WTC11 (cell line): ENCODE measurements at regions not wholly inside any gene's neighbourhood (a gene's known extent, or its start where the extent isn't known, plus 50 kb on each side); places are given as distances from the start of the nearest gene placed in this dataset.

Experiments
- ATAC-seq: fragments of 200-7000 bp; cut with Tn5 transposase; 2 replicates; pipeline ENCODE4 v1.10.0; 2021; ENCODE audit warnings: mild to moderate bottlenecking, moderate library complexity
- CTCF ChIA-PET: fragments of 300-600 bp; sonication (Branson Sonifier 250); formaldehyde crosslinking; loops from one replicate; lab custom pipeline; 2021; ENCODE audit warnings: antibody characterized with exemption; lab: Charles Lee
- POLR2A ChIA-PET: fragments of 350-600 bp; sonication (Branson Sonifier 250); formaldehyde crosslinking; loops from one replicate; lab custom pipeline; 2021; ENCODE audit warnings: antibody characterized with exemption; lab: Charles Lee
- DNase-seq: peaks from one replicate; pipeline ENCODE4 v3.0.0; 2021; ENCODE audit warnings: low spot score
- H3K27ac Mint-ChIP-seq: 2 replicates; pipeline ENCODE4 v1.8.0; 2021; ENCODE audit warnings: mixed read lengths
- H3K27me3 Mint-ChIP-seq: 2 replicates; pipeline ENCODE4 v1.8.0; 2021; ENCODE audit warnings: low read depth, mild to moderate bottlenecking, moderate library complexity, mixed read lengths
- H3K36me3 Mint-ChIP-seq: 2 replicates; pipeline ENCODE4 v1.8.0; 2021; ENCODE audit warnings: mixed read lengths
- H3K4me1 Mint-ChIP-seq: 2 replicates; pipeline ENCODE4 v1.8.0; 2022; ENCODE audit warnings: mixed read lengths
- H3K4me3 Mint-ChIP-seq: 2 replicates; pipeline ENCODE4 v1.8.0; 2021; ENCODE audit warnings: mild to moderate bottlenecking, moderate library complexity, mixed read lengths
- H3K9me3 Mint-ChIP-seq: 2 replicates; pipeline ENCODE4 v1.8.0; 2021; ENCODE audit warnings: mixed read lengths
- ATF1 ChIP-seq: sonication (generic); formaldehyde crosslinking; IDR thresholded peaks from 2 replicates; pipeline ENCODE4 v1.8.1; 2023; ENCODE audit warnings: mild to moderate bottlenecking, moderate library complexity, missing genetic modification reagents
- CDX4 ChIP-seq: fragments of 250-450 bp; sonication (Bioruptor Pico); IDR thresholded peaks from 2 replicates; pipeline ENCODE4 v1.9.0; 2021; ENCODE audit warnings: moderate library complexity, mild to moderate bottlenecking, inconsistent platforms, borderline replicate concordance
- ELF4 ChIP-seq: sonication (generic); formaldehyde crosslinking; IDR thresholded peaks from 2 replicates; pipeline ENCODE4 v1.8.1; 2022; ENCODE audit warnings: low read depth, mild to moderate bottlenecking, moderate library complexity, missing genetic modification reagents
- FOXK1 ChIP-seq: sonication (generic); formaldehyde crosslinking; IDR thresholded peaks from 2 replicates; pipeline ENCODE4 v1.8.0; 2022; ENCODE audit warnings: mild to moderate bottlenecking, moderate library complexity, missing genetic modification reagents
- JUN ChIP-seq: sonication (generic); formaldehyde crosslinking; IDR thresholded peaks from 2 replicates; pipeline ENCODE4 v1.8.0; 2023; ENCODE audit warnings: mild to moderate bottlenecking, missing genetic modification reagents
- MYBL2 ChIP-seq: sonication (generic); formaldehyde crosslinking; IDR thresholded peaks from 2 replicates; pipeline ENCODE4 v1.8.1; 2023; ENCODE audit warnings: mild to moderate bottlenecking, moderate library complexity, missing genetic modification reagents
- RELA ChIP-seq: sonication (generic); formaldehyde crosslinking; IDR thresholded peaks from 2 replicates; pipeline ENCODE4 v1.8.1; 2022; ENCODE audit warnings: missing genetic modification reagents, mild to moderate bottlenecking, borderline replicate concordance
- TEAD4 ChIP-seq: sonication (generic); formaldehyde crosslinking; IDR thresholded peaks from 2 replicates; pipeline ENCODE4 v1.8.0; 2022; ENCODE audit warnings: mild to moderate bottlenecking, missing genetic modification reagents
- ZMAT4 ChIP-seq: fragments of 250-450 bp; sonication (Bioruptor Pico); IDR thresholded peaks from 2 replicates; pipeline ENCODE4 v1.9.0; 2021; ENCODE audit warnings: mild to moderate bottlenecking
- ZNF121 ChIP-seq: sonication (generic); formaldehyde crosslinking; IDR thresholded peaks from 2 replicates; pipeline ENCODE4 v1.8.0; 2023; ENCODE audit warnings: missing genetic modification reagents
- ZNF263 ChIP-seq: sonication (generic); formaldehyde crosslinking; IDR thresholded peaks from 2 replicates; pipeline ENCODE4 v1.8.1; 2022; ENCODE audit warnings: low read depth, mild to moderate bottlenecking, moderate library complexity, missing genetic modification reagents
- ZNF423 ChIP-seq: fragments of 250-450 bp; sonication (Bioruptor Pico); IDR thresholded peaks from 2 replicates; pipeline ENCODE4 v2.1.2; 2022; ENCODE audit warnings: mild to moderate bottlenecking, moderate library complexity
- ZNF425 ChIP-seq: fragments of 250-450 bp; sonication (Bioruptor Pico); conservative IDR thresholded peaks from 2 replicates; pipeline ENCODE4 v1.9.0; 2021; ENCODE audit warnings: mild to moderate bottlenecking
- TF ChIP-seq, protein P1 (sequence below): sonication (generic); formaldehyde crosslinking; IDR thresholded peaks from 2 replicates; pipeline ENCODE4 v1.8.1; 2023; ENCODE audit warnings: mild to moderate bottlenecking, missing genetic modification reagents
- TF ChIP-seq, protein P2 (sequence below): sonication (generic); formaldehyde crosslinking; IDR thresholded peaks from 2 replicates; pipeline ENCODE4 v1.8.0; 2022; ENCODE audit warnings: missing genetic modification reagents
- TF ChIP-seq, protein P3 (sequence below): sonication (generic); formaldehyde crosslinking; IDR thresholded peaks from 2 replicates; pipeline ENCODE4 v1.8.0; 2022; ENCODE audit warnings: mild to moderate bottlenecking, missing genetic modification reagents
- TF ChIP-seq, protein P4 (sequence below): sonication (generic); formaldehyde crosslinking; IDR thresholded peaks from 2 replicates; pipeline ENCODE4 v1.8.1; 2023; ENCODE audit warnings: mild to moderate bottlenecking, missing genetic modification reagents, borderline replicate concordance
- TF ChIP-seq, protein P5 (sequence below): fragments of 250-450 bp; sonication (Bioruptor Pico); IDR thresholded peaks from 2 replicates; pipeline ENCODE4 v1.8.0; 2021; ENCODE audit warnings: mild to moderate bottlenecking
- TF ChIP-seq, protein P6 (sequence below): sonication (generic); formaldehyde crosslinking; IDR thresholded peaks from 2 replicates; pipeline ENCODE4 v1.8.1; 2022; ENCODE audit warnings: mild to moderate bottlenecking, moderate library complexity, missing genetic modification reagents

DNA sequence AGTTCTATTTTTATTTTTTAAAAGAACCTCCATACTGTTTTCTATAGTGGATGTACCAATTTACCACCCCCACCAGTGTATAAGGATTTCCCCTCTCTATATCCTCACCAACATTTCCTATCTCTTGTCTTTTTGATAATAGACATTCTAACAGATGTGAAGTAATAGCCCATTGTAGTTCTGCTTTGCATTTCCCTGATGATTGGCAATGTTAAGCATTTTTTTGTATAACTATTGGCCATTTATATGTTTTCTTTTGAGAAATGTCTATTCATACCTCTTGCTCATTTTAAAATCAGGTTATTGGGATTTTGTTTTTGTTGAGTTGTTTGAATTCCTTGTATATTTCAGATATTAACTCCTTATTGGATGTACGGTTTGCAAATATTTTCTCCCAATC, 251.1 kb upstream of the HTR2C start:
- Mint-ChIP-seq H3K27ac (no peak overlapping the region), H3K27me3 (no peaks in the 10 kb centered on the region), H3K36me3 (peaks cover 4% of the 10 kb centered on the region; the same call in 1 of the 2 replicates), H3K9me3 (peaks cover 16% of the 10 kb centered on the region), H3K4me3 (no peak overlapping the region), H3K4me1 (no peaks in the 10 kb centered on the region)
- ATAC-seq (no peak), DNase-seq (no peak)
- POLR2A ChIA-PET: no interaction called here
- CTCF ChIA-PET: no interaction called here
- TF ChIP-seq ZMAT4: no peak
- TF ChIP-seq MYBL2: no peak
- TF ChIP-seq, protein P1, sequence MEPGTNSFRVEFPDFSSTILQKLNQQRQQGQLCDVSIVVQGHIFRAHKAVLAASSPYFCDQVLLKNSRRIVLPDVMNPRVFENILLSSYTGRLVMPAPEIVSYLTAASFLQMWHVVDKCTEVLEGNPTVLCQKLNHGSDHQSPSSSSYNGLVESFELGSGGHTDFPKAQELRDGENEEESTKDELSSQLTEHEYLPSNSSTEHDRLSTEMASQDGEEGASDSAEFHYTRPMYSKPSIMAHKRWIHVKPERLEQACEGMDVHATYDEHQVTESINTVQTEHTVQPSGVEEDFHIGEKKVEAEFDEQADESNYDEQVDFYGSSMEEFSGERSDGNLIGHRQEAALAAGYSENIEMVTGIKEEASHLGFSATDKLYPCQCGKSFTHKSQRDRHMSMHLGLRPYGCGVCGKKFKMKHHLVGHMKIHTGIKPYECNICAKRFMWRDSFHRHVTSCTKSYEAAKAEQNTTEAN (CRISPR knock-in tag): no peak
- TF ChIP-seq, protein P2, sequence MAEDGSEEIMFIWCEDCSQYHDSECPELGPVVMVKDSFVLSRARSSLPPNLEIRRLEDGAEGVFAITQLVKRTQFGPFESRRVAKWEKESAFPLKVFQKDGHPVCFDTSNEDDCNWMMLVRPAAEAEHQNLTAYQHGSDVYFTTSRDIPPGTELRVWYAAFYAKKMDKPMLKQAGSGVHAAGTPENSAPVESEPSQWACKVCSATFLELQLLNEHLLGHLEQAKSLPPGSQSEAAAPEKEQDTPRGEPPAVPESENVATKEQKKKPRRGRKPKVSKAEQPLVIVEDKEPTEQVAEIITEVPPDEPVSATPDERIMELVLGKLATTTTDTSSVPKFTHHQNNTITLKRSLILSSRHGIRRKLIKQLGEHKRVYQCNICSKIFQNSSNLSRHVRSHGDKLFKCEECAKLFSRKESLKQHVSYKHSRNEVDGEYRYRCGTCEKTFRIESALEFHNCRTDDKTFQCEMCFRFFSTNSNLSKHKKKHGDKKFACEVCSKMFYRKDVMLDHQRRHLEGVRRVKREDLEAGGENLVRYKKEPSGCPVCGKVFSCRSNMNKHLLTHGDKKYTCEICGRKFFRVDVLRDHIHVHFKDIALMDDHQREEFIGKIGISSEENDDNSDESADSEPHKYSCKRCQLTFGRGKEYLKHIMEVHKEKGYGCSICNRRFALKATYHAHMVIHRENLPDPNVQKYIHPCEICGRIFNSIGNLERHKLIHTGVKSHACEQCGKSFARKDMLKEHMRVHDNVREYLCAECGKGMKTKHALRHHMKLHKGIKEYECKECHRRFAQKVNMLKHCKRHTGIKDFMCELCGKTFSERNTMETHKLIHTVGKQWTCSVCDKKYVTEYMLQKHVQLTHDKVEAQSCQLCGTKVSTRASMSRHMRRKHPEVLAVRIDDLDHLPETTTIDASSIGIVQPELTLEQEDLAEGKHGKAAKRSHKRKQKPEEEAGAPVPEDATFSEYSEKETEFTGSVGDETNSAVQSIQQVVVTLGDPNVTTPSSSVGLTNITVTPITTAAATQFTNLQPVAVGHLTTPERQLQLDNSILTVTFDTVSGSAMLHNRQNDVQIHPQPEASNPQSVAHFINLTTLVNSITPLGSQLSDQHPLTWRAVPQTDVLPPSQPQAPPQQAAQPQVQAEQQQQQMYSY (CRISPR knock-in tag): no peak
- no peak for TF ChIP-seq ZNF121 (CRISPR knock-in tag)
- TF ChIP-seq FOXK1 (CRISPR knock-in tag): no peak
- TF ChIP-seq ATF1 (CRISPR knock-in tag): no peak
- no peak for TF ChIP-seq JUN (CRISPR knock-in tag)
- TF ChIP-seq CDX4: no peak
- TF ChIP-seq RELA (CRISPR knock-in tag): no peak
- no peak for TF ChIP-seq ELF4 (CRISPR knock-in tag)
- TF ChIP-seq ZNF423 (CRISPR knock-in tag): no peak
- TF ChIP-seq, protein P3, sequence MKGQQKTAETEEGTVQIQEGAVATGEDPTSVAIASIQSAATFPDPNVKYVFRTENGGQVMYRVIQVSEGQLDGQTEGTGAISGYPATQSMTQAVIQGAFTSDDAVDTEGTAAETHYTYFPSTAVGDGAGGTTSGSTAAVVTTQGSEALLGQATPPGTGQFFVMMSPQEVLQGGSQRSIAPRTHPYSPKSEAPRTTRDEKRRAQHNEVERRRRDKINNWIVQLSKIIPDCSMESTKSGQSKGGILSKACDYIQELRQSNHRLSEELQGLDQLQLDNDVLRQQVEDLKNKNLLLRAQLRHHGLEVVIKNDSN: no peak
- TF ChIP-seq, protein P4, sequence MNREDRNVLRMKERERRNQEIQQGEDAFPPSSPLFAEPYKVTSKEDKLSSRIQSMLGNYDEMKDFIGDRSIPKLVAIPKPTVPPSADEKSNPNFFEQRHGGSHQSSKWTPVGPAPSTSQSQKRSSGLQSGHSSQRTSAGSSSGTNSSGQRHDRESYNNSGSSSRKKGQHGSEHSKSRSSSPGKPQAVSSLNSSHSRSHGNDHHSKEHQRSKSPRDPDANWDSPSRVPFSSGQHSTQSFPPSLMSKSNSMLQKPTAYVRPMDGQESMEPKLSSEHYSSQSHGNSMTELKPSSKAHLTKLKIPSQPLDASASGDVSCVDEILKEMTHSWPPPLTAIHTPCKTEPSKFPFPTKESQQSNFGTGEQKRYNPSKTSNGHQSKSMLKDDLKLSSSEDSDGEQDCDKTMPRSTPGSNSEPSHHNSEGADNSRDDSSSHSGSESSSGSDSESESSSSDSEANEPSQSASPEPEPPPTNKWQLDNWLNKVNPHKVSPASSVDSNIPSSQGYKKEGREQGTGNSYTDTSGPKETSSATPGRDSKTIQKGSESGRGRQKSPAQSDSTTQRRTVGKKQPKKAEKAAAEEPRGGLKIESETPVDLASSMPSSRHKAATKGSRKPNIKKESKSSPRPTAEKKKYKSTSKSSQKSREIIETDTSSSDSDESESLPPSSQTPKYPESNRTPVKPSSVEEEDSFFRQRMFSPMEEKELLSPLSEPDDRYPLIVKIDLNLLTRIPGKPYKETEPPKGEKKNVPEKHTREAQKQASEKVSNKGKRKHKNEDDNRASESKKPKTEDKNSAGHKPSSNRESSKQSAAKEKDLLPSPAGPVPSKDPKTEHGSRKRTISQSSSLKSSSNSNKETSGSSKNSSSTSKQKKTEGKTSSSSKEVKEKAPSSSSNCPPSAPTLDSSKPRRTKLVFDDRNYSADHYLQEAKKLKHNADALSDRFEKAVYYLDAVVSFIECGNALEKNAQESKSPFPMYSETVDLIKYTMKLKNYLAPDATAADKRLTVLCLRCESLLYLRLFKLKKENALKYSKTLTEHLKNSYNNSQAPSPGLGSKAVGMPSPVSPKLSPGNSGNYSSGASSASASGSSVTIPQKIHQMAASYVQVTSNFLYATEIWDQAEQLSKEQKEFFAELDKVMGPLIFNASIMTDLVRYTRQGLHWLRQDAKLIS (CRISPR knock-in tag): no peak
- no peak for TF ChIP-seq TEAD4 (CRISPR knock-in tag)
- TF ChIP-seq, protein P5, sequence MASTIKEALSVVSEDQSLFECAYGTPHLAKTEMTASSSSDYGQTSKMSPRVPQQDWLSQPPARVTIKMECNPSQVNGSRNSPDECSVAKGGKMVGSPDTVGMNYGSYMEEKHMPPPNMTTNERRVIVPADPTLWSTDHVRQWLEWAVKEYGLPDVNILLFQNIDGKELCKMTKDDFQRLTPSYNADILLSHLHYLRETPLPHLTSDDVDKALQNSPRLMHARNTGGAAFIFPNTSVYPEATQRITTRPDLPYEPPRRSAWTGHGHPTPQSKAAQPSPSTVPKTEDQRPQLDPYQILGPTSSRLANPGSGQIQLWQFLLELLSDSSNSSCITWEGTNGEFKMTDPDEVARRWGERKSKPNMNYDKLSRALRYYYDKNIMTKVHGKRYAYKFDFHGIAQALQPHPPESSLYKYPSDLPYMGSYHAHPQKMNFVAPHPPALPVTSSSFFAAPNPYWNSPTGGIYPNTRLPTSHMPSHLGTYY (CRISPR knock-in tag): no peak
- TF ChIP-seq, protein P6, sequence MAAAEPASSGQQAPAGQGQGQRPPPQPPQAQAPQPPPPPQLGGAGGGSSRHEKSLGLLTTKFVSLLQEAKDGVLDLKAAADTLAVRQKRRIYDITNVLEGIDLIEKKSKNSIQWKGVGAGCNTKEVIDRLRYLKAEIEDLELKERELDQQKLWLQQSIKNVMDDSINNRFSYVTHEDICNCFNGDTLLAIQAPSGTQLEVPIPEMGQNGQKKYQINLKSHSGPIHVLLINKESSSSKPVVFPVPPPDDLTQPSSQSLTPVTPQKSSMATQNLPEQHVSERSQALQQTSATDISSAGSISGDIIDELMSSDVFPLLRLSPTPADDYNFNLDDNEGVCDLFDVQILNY (CRISPR knock-in tag): no peak
- TF ChIP-seq ZNF425 (CRISPR knock-in tag): no peak
- TF ChIP-seq ZNF263: no peak
